Motor neuron (in vitro differentiated cells): ENCODE measurements at regions not wholly inside any gene's neighbourhood (a gene's known extent, or its start where the extent isn't known, plus 50 kb on each side); places are given as distances from the start of the nearest gene placed in this dataset.
"Not testable (repeated sequence)": the region's sequence is repeated elsewhere in the genome, so short reads cannot be mapped to it uniquely, and the experiment has no call there.

Source experiments
- ATAC-seq, 8 experiments: fragments of 200-7000 bp; cut with Tn5 transposase; replicated peaks in 6 of 8; 2 replicates each; pipeline ENCODE4 v1.8.0; 2021; ENCODE audit warnings: mild to moderate bottlenecking in 8 of 8, moderate library complexity in 8 of 8
- H3K27ac ChIP-seq, 2 donors: fragments of 250-450 bp; sonication (Bioruptor Pico); 2 replicates each; pipeline ENCODE4 v1.9.0; 2021; ENCODE audit warnings: antibody characterized with exemption in 2 of 2, mild to moderate bottlenecking in 2 of 2, moderate library complexity in 1 of 2
- H3K4me1 ChIP-seq, 2 donors: fragments of 250-450 bp; sonication (Bioruptor Pico); replicated peaks in 1 of 2; 2 replicates each; pipeline ENCODE4 v1.6.1; 2021; ENCODE audit warnings: antibody characterized with exemption in 2 of 2, mild to moderate bottlenecking in 2 of 2, moderate library complexity in 1 of 2
- H3K4me3 ChIP-seq, 5 donors: fragments of 250-450 bp; sonication (Bioruptor Pico); 2 replicates each; pipeline ENCODE4 v1.9.0; 2021; ENCODE audit warnings: antibody characterized with exemption in 5 of 5, mild to moderate bottlenecking in 5 of 5, moderate library complexity in 4 of 5
- WGBS, 10 experiments: fragments of 450-650 bp; shearing (Covaris generic); methylation state at CpG; one replicate each; pipeline ENCODE4 v1.0.0; 2022; 5-methylcytosine and 5-hydroxymethylcytosine counted together
- in situ Hi-C, 9 experiments: fragments of 400-800 bp; cut with MboI; loops; one replicate each; pipeline ENCODE4 v1.15.0; 2021; ENCODE audit warnings: low sequenced_read_pairs in 9 of 9, low pct_unique_long_range_greater_than_20kb in 2 of 9; ENCODE audit not compliant: unreplicated experiment in 9 of 9

- in situ Hi-C loops: no loop called here
- Histone ChIP-seq H3K27ac (no peak overlapping the region), H3K4me1 (no peaks in the 10 kb centered on the region), H3K4me3 (no peak overlapping the region)
- peak in 3 of 8 experiments; percentile 31 to 92 (median 91) for ATAC-seq
- WGBS, 10 experiments: 0 to 100% (median 39%) methylated on average over 1 to 2 of the region's 2 CpGs; no CpG with 5 or more reads in 4 of the 10 experiments
These were observed 104.2 kb upstream of the SOX13 start for GRCh38 chr1:203968761-203969160.

- ATAC-seq: no peak
- in situ Hi-C loops: no loop called here
- WGBS, 10 experiments: 8 to 100% (median 76%) methylated on average over 1 to 3 of the region's 3 CpGs; no CpG with 5 or more reads in 2 of the 10 experiments
- Histone ChIP-seq H3K4me3 (no peak overlapping the region), H3K27ac (no peak overlapping the region), H3K4me1 (no peaks in the 10 kb centered on the region)
These were observed 103.1 kb upstream of the SOX13 start for GRCh38 chr1:203969846-203970245.

DNA sequence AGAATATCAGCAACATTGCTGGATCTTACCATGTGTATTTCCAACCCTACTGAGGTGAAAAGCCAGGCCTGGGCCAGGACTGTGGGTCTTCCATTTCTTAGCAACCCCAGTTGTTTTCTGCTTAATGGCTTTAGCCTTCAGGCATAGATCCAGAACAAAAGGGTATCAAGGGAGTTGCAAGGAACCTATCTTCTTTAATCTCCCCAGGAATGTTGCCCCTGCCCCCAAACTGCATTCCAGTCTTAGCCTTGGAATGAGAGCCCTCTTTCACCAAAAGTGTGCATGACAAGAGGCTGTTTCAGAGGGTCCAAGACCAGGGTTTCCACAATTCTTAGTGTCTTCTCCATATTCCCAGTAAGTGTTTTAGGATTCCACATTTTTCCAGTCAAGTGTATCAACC is 87.9 kb upstream of the SOX13 start:
- in situ Hi-C loops: no loop called here
- Histone ChIP-seq H3K4me3 (no peak overlapping the region), H3K4me1 (no peaks in the 10 kb centered on the region), H3K27ac (no peak overlapping the region)
- no peak for ATAC-seq

GRCh38 chr1:203985676-203986075 is 87.2 kb upstream of the SOX13 start:
- in situ Hi-C loops: no loop called here
- no peak for ATAC-seq
- H3K4me3 ChIP-seq: no peak overlapping the region
- no peaks in the 10 kb centered on the region for H3K4me1 ChIP-seq
- WGBS, 10 experiments: 17 to 95% (median 73%) methylated on average over 1 to 2 of the region's 2 CpGs; no CpG with 5 or more reads in 5 of the 10 experiments
- no peak overlapping the region for H3K27ac ChIP-seq

DNA sequence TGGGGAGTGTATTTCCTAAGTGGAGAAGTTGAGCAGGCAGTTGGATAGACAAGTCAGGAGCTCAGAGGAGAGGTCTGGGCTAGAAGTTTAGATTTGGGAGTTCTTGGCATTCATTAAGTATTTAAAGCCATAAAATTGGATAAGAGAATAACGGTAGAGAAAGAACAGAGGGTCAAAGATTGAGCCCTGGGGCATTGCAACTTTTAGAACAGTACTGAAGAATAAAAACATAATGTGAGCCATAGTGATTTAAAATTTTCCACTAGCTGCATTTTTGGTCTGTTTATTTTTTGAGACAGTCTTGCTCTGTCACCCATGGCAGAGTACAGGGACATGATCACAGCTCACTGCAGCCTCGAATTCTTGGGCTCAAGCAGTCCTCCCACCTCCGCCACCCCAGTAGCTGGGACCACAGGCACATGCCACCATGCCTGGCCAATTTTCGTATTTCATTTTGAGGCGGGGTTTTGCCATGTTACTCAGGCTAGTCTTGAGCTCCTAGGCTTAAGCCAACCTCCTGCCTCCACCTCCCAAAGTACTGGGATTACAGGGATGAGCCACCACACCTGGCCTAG is 85.9 kb upstream of the SOX13 start:
- no peaks in the 10 kb centered on the region for H3K4me1 ChIP-seq
- 28 to 95% (median 83%) methylated on average over 1 to 5 of the region's 5 CpGs; no CpG with 5 or more reads in 1 of the 10 experiments for WGBS, 10 experiments
- ATAC-seq: no peak
- H3K27ac ChIP-seq: no peak overlapping the region
- in situ Hi-C loops: no loop called here
- H3K4me3 ChIP-seq: no peak overlapping the region

GRCh38 chr1:203990118-203990517 is 82.8 kb upstream of the SOX13 start:
- H3K4me3 ChIP-seq: no peak overlapping the region
- no peak overlapping the region for H3K27ac ChIP-seq
- no peak for ATAC-seq
- in situ Hi-C loops: no loop called here
- H3K4me1 ChIP-seq: peaks cover 0 to under 1% of the 10 kb centered on the region in 2 donors
- WGBS, 10 experiments: 44 to 100% (median 89%) methylated on average over 1 to 8 of the region's 8 CpGs

GRCh38 chr1:203992440-203992839 is 80.5 kb upstream of the SOX13 start:
- H3K4me3 ChIP-seq: no peak overlapping the region
- WGBS, 10 experiments: 17 to 100% (median 91%) methylated on average over 1 to 2 of the region's 2 CpGs
- in situ Hi-C loops: no loop called here
- ATAC-seq: no peak
- H3K27ac ChIP-seq: no peak overlapping the region
- H3K4me1 ChIP-seq: peaks cover 8 to 24% of the 10 kb centered on the region in 2 donors

- ATAC-seq: no peak
- 22 to 96% (median 78%) methylated on average over 1 to 5 of the region's 5 CpGs; no CpG with 5 or more reads in 4 of the 10 experiments for WGBS, 10 experiments
- peaks cover 13 to 28% of the 10 kb centered on the region in 2 donors for H3K4me1 ChIP-seq
- H3K27ac ChIP-seq: no peak overlapping the region
- H3K4me3 ChIP-seq: no peak overlapping the region
- in situ Hi-C loops: no loop called here
These were observed 79.7 kb upstream of the SOX13 start for GRCh38 chr1:203993256-203993655.

- 0 to 100% (median 42%) methylated on average over 1 to 4 of the region's 4 CpGs; no CpG with 5 or more reads in 2 of the 10 experiments for WGBS, 10 experiments
- in situ Hi-C loops: no loop called here
- no peak for ATAC-seq
- Histone ChIP-seq H3K4me3 (no peak overlapping the region), H3K4me1 (peaks cover 13 to 28% of the 10 kb centered on the region in 2 donors), H3K27ac (no peak overlapping the region)
These were observed 77.7 kb upstream of the SOX13 start for GRCh38 chr1:203995228-203995627.

DNA sequence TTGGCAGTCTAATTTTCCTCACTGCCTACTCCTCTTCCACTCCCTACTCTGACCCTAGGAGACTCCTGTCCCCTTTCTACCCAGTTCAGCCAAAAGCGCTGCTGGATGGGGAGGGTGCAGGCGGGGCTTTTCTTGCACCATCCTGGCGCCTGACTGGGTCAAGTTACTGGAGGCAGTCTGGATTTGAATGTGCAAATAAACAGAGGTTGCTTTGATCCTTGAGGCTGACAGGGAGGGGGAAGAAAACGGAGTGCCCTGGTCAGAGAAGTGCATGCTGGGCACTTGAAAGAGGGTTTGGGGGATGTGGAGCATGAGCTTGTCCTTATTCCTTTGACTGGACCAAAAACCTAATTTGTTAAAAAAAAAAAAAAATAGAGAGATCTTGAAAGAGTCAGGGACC is 76.8 kb upstream of the SOX13 start:
- ATAC-seq: peak; percentile 42 to 97 (median 50)

GRCh38 chr1:203998571-203998970 is 74.3 kb upstream of the SOX13 start:
- H3K4me3 ChIP-seq, H3K27ac ChIP-seq, ATAC-seq, in situ Hi-C loops: not testable (repeated sequence)
- peaks cover 13 to 28% of the 10 kb centered on the region in 2 donors for H3K4me1 ChIP-seq
- WGBS, 10 experiments: 20 to 100% (median 89%) methylated on average over 1 to 5 of the region's 5 CpGs; no CpG with 5 or more reads in 2 of the 10 experiments

More for the DNA sequence above, 76.8 kb upstream of the SOX13 start:
- Histone ChIP-seq H3K27ac (peak overlapping the region; percentile 64 to 79), H3K4me3 (no peak overlapping the region), H3K4me1 (peaks cover 13 to 28% of the 10 kb centered on the region in 2 donors)
- in situ Hi-C loops: no loop called here
- 0 to 48% (median 29%) methylated on average over 1 to 4 of the region's 4 CpGs; no CpG with 5 or more reads in 2 of the 10 experiments for WGBS, 10 experiments

GRCh38 chr1:203999618-204000017 is 73.3 kb upstream of the SOX13 start:
- H3K4me3 ChIP-seq: no peak overlapping the region
- H3K27ac ChIP-seq: no peak overlapping the region
- peaks cover 13 to 28% of the 10 kb centered on the region in 2 donors for H3K4me1 ChIP-seq
- no peak for ATAC-seq
- in situ Hi-C loops: no loop called here

DNA sequence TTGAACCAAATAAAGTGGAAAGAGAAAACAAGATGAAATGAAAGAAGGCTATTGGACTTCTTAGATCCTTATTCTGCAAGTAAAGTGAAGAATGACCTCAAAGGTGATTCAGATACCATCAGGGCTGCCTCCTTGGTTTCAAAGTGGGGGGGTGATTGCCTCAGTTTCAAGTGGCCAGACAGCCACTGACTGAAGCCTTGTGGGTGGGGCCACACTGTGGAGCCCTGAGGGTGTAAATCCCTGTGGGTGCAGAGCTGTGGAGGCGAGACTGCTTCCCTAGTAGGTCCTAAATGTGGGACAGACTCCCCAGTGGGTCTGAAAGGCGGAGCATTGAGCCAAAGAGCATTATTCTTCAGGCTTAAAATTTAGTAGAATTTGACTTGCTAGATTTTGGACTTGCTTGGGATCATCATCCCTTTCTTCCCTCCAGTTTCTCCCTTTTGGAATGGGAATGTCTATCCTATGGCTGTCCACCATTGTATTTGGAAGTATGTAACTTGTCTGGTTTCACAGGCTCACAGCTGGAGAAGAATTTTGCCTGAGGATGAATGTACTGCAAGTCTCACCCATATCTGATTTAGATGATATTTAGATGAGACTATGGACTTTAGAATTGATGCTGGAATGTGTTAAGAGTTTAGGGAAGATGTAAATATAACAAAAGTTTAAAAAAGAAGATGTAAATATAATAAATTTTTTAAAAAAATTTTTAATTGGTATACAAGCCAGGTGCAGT is 71.6 kb upstream of the SOX13 start:
- no peak overlapping the region for H3K4me3 ChIP-seq
- ATAC-seq: peak in 2 of 8 experiments; percentile 16 to 58
- peaks cover 12 to 15% of the 10 kb centered on the region in 2 donors for H3K4me1 ChIP-seq
- no peak overlapping the region for H3K27ac ChIP-seq
- in situ Hi-C loops: no loop called here
- WGBS, 10 experiments: 60 to 100% (median 89%) methylated on average over 1 to 2 of the region's 2 CpGs; no CpG with 5 or more reads in 5 of the 10 experiments
